Keratinocyte (primary cell): ENCODE measurements at regions not wholly inside any gene's neighbourhood (a gene's known extent, or its start where the extent isn't known, plus 50 kb on each side); places are given as distances from the start of the nearest gene placed in this dataset.

Experiments
- DNase-seq: peaks from one replicate; pipeline ENCODE4 v3.0.0-alpha.2; 2011; ENCODE audit warnings: low read depth, missing footprints, low spot score
- FAIRE-seq: peaks from 2 replicates; lab custom pipeline; 2011; peaks lifted over from hg19 to GRCh38; lab: Jason Lieb, UNC
- H2AFZ ChIP-seq: 2 replicates; pipeline ENCODE4 v1.6.0; 2012; ENCODE audit warnings: low read length, control low read depth, inconsistent platforms; ENCODE audit not compliant: control insufficient read depth
- H3K27ac ChIP-seq: 2 replicates; pipeline ENCODE4 v1.5.1; 2011; ENCODE audit warnings: low read length; ENCODE audit not compliant: control insufficient read depth, insufficient read depth
- H3K27me3 ChIP-seq: 3 replicates; pipeline ENCODE4 v1.6.0; 2011; ENCODE audit warnings: low read length; ENCODE audit not compliant: control insufficient read depth, insufficient read depth; ENCODE audit errors: extremely low read depth
- H3K36me3 ChIP-seq, 2 experiments: 2 replicates in 1 of 2; 3 replicates in 1 of 2; pipeline ENCODE4 v1.5.1; 2011; ENCODE audit warnings: low read length in 2 of 2, mild to moderate bottlenecking in 1 of 2; ENCODE audit not compliant: control insufficient read depth in 2 of 2, insufficient read depth in 2 of 2; ENCODE audit errors: extremely low read depth in 1 of 2
- H3K4me1 ChIP-seq: 3 replicates; pipeline ENCODE4 v1.5.1; 2011; ENCODE audit warnings: low read length; ENCODE audit not compliant: control insufficient read depth, insufficient read depth; ENCODE audit errors: extremely low read depth
- H3K4me2 ChIP-seq: 3 replicates; pipeline ENCODE4 v1.6.0; 2011; ENCODE audit warnings: low read depth, low read length; ENCODE audit not compliant: control insufficient read depth, insufficient read depth; ENCODE audit errors: extremely low read depth
- H3K4me3 ChIP-seq, 3 experiments: fragments of 200-600 bp in 1 of 3; sonication (generic) in 1 of 3; 2 replicates in 2 of 3; 3 replicates in 1 of 3; pipeline ENCODE4 v1.5.1; 2011 to 2016; ENCODE audit warnings: low read length in 3 of 3, mild to moderate bottlenecking in 3 of 3, control low read depth in 2 of 3, inconsistent platforms in 1 of 3, low read depth in 1 of 3, mixed read lengths in 1 of 3, mixed run types in 1 of 3, moderate library complexity in 1 of 3; ENCODE audit not compliant: control insufficient read depth in 2 of 3, insufficient read depth in 2 of 3; ENCODE audit errors: extremely low read depth in 1 of 3
- H3K79me2 ChIP-seq: 2 replicates; pipeline ENCODE4 v1.6.0; 2012; ENCODE audit warnings: low read length; ENCODE audit not compliant: control insufficient read depth, insufficient read depth
- H3K9ac ChIP-seq: 3 replicates; pipeline ENCODE4 v1.6.0; 2011; ENCODE audit warnings: low read length; ENCODE audit not compliant: control insufficient read depth, insufficient read depth; ENCODE audit errors: extremely low read depth
- H3K9me1 ChIP-seq: 3 replicates; pipeline ENCODE4 v1.6.0; 2011; ENCODE audit warnings: low read length; ENCODE audit not compliant: control insufficient read depth, insufficient read depth; ENCODE audit errors: extremely low read depth
- H3K9me3 ChIP-seq: 2 replicates; pipeline ENCODE4 v1.5.1; 2012; ENCODE audit warnings: low read depth, low read length; ENCODE audit not compliant: control insufficient read depth
- H4K20me1 ChIP-seq: 3 replicates; pipeline ENCODE4 v1.6.0; 2011; ENCODE audit warnings: low read length; ENCODE audit not compliant: control insufficient read depth, insufficient read depth; ENCODE audit errors: extremely low read depth
- CTCF ChIP-seq, 3 experiments: IDR thresholded peaks in 1 of 3; conservative IDR thresholded peaks in 1 of 3; optimal IDR thresholded peaks in 1 of 3; 2 replicates in 2 of 3; 3 replicates in 1 of 3; pipeline versions ENCODE3 to v1.5.1; 2011; ENCODE audit warnings: low read length in 3 of 3, mild to moderate bottlenecking in 3 of 3, moderate library complexity in 2 of 3, control low read depth in 1 of 3, inconsistent platforms in 1 of 3; ENCODE audit not compliant: insufficient read depth in 2 of 3; ENCODE audit errors: extremely low read depth in 1 of 3
- EZH2 ChIP-seq: IDR thresholded peaks from one replicate; pipeline ENCODE4 v1.6.1; 2012; ENCODE audit warnings: inconsistent platforms, mild to moderate bottlenecking, low read length, moderate library complexity
- dilution Hi-C: fragments of 300-500 bp; cut with MboI; formaldehyde crosslinking; loops from one replicate; pipeline ENCODE4 v1.7.0; 2020; ENCODE audit warnings: low sequenced_read_pairs; ENCODE audit not compliant: extremely low pct_ligation_motif_present

- Histone ChIP-seq H3K4me3 (no peak overlapping the region), H3K4me1 (peaks cover 5% of the 10 kb centered on the region), H3K79me2 (no peaks in the 10 kb centered on the region), H3K27ac (no peak overlapping the region), H3K9me3 (no peaks in the 10 kb centered on the region), H3K9me1 (no peaks in the 10 kb centered on the region), H3K9ac (no peak overlapping the region), H4K20me1 (no peaks in the 10 kb centered on the region), H3K4me2 (no peak overlapping the region), H3K36me3 (no peaks in the 10 kb centered on the region), H2AFZ (no peak overlapping the region), H3K27me3 (no peaks in the 10 kb centered on the region)
- dilution Hi-C loops, result no loop called here
- FAIRE-seq, result no peak
- no peak for DNase-seq
- TF ChIP-seq EZH2, result no peak
- TF ChIP-seq CTCF (optimal IDR thresholded peaks at IDR 0.05 in 1 of 3, IDR thresholded peaks at IDR 0.05 in 1 of 3, conservative IDR thresholded peaks at IDR 0.05 in 1 of 3; ENCODE audit: extremely low read depth in 1 of 3, insufficient read depth in 2 of 3, low read length in 3 of 3), result no peak
Observed at GRCh38 chr9:82171271-82171670, 182.7 kb downstream of the SPATA31D1 start.

- Histone ChIP-seq H3K27me3 (no peaks in the 10 kb centered on the region), H3K9ac (no peak overlapping the region), H3K4me3 (no peak overlapping the region), H3K27ac (no peak overlapping the region), H3K4me2 (no peak overlapping the region), H3K36me3 (no peaks in the 10 kb centered on the region), H3K9me3 (no peaks in the 10 kb centered on the region), H4K20me1 (no peaks in the 10 kb centered on the region), H2AFZ (no peak overlapping the region), H3K79me2 (no peaks in the 10 kb centered on the region), H3K9me1 (no peaks in the 10 kb centered on the region), H3K4me1 (no peaks in the 10 kb centered on the region)
- no peak for TF ChIP-seq EZH2
- no peak for TF ChIP-seq CTCF (optimal IDR thresholded peaks at IDR 0.05 in 1 of 3, IDR thresholded peaks at IDR 0.05 in 1 of 3, conservative IDR thresholded peaks at IDR 0.05 in 1 of 3; ENCODE audit: extremely low read depth in 1 of 3, insufficient read depth in 2 of 3, low read length in 3 of 3)
- no peak for FAIRE-seq
- no peak for DNase-seq
- dilution Hi-C loops, result no loop called here
Observed at GRCh38 chr9:82180711-82181110, 192.1 kb downstream of the SPATA31D1 start.
